Kidney (tissue), 13 donors: ENCODE measurements at regions not wholly inside any gene's neighbourhood (a gene's known extent, or its start where the extent isn't known, plus 50 kb on each side); places are given as distances from the start of the nearest gene placed in this dataset.

Experiments
- DNase-seq, 5 donors: peaks; one replicate each; pipeline ENCODE4 v3.0.0-alpha.2; 2013 to 2020
- FAIRE-seq: peaks from 2 replicates; lab custom pipeline; 2012; peaks lifted over from hg19 to GRCh38; lab: Jason Lieb, UNC
- H3K27ac ChIP-seq, 2 donors: one replicate each; pipeline ENCODE4 v1.7.0; 2013; ENCODE audit warnings: low read depth in 2 of 2, low read length in 2 of 2, inconsistent platforms in 1 of 2
- H3K27me3 ChIP-seq: one replicate; pipeline ENCODE4 v1.7.1; 2013; ENCODE audit warnings: low read length, inconsistent platforms; ENCODE audit not compliant: control insufficient read depth, insufficient read depth
- H3K36me3 ChIP-seq, 3 donors: one replicate each; pipeline versions ENCODE4 v1.7.0 to v1.7.1; 2013; ENCODE audit warnings: low read length in 3 of 3, control low read depth in 1 of 3, inconsistent platforms in 1 of 3; ENCODE audit not compliant: insufficient read depth in 3 of 3, control insufficient read depth in 2 of 3
- H3K4me1 ChIP-seq, 3 donors: one replicate each; pipeline versions ENCODE4 v1.7.0 to v1.7.1; 2013; ENCODE audit warnings: low read length in 3 of 3, inconsistent platforms in 1 of 3, low read depth in 1 of 3; ENCODE audit not compliant: control insufficient read depth in 2 of 3, insufficient read depth in 2 of 3
- H3K4me3 ChIP-seq, 3 donors: one replicate each; pipeline versions ENCODE4 v1.7.0 to v1.8.1; 2013; ENCODE audit warnings: low read length in 3 of 3, control low read depth in 1 of 3, inconsistent platforms in 1 of 3
- H3K9ac ChIP-seq, 3 donors: one replicate each; pipeline versions ENCODE4 v1.7.0 to v1.7.1; 2013; ENCODE audit warnings: low read length in 3 of 3, control low read depth in 1 of 3, inconsistent platforms in 1 of 3
- H3K9me3 ChIP-seq, 3 donors: one replicate each; pipeline versions ENCODE4 v1.7.0 to v1.7.1; 2013; ENCODE audit warnings: low read length in 3 of 3, control low read depth in 1 of 3, inconsistent platforms in 1 of 3; ENCODE audit not compliant: control insufficient read depth in 2 of 3, insufficient read depth in 1 of 3
- CTCF ChIP-seq: IDR thresholded peaks from 3 replicates; pipeline ENCODE4 v1.5.1; 2012; ENCODE audit warnings: mild to moderate bottlenecking, moderate library complexity, borderline replicate concordance; ENCODE audit not compliant: insufficient read depth; ENCODE audit errors: extremely low read depth
- intact Hi-C: fragments of 100-400 bp; cut with DNase I; formaldehyde crosslinking; loops from one replicate; pipeline ENCODE4 v1.11.1; 2022
- donor health status: control.
- donor health status: control.
- donor health status: control.
- donor health status: control.
- donor health status: control.
- donor health status: DM: yes; HTN: yes; CAD: no.
- donor health status: Normal renal cell carcinoma (clear cell type).

GRCh38 chr11:41971592-41971991, 512.1 kb upstream of the LRRC4C start:
- Histone ChIP-seq H3K27ac (no peak overlapping the region), H3K4me3 (no peak overlapping the region), H3K36me3 (no peaks in the 10 kb centered on the region), H3K27me3 (no peaks in the 10 kb centered on the region), H3K9me3 (no peaks in the 10 kb centered on the region), H3K4me1 (no peaks in the 10 kb centered on the region), H3K9ac (no peak overlapping the region)
- FAIRE-seq (no peak), DNase-seq (no peak)
- intact Hi-C loops: no loop called here
- TF ChIP-seq CTCF: no peak

- H3K36me3 ChIP-seq: no peaks in the 10 kb centered on the region
- no peak for TF ChIP-seq CTCF
- no peaks in the 10 kb centered on the region for H3K9me3 ChIP-seq
- FAIRE-seq (no peak), DNase-seq (no peak)
- H3K27me3 ChIP-seq: no peaks in the 10 kb centered on the region
- H3K4me3 ChIP-seq: no peak overlapping the region
- H3K4me1 ChIP-seq: no peaks in the 10 kb centered on the region
- intact Hi-C loops: no loop called here
- H3K27ac ChIP-seq: no peak overlapping the region
- H3K9ac ChIP-seq: no peak overlapping the region
Measured at GRCh38 chr11:41978945-41979344, 519.5 kb upstream of the LRRC4C start.

GRCh38 chr11:41980741-41981140, 521.3 kb upstream of the LRRC4C start:
- Histone ChIP-seq H3K4me3 (no peak overlapping the region), H3K4me1 (no peaks in the 10 kb centered on the region), H3K36me3 (no peaks in the 10 kb centered on the region), H3K27ac (no peak overlapping the region), H3K27me3 (no peaks in the 10 kb centered on the region), H3K9ac (no peak overlapping the region), H3K9me3 (no peaks in the 10 kb centered on the region)
- intact Hi-C loops: no loop called here
- DNase-seq: no peak
- no peak for TF ChIP-seq CTCF
- no peak for FAIRE-seq

- FAIRE-seq: no peak
Measured at GRCh38 chr11:41982276-41982675, 522.8 kb upstream of the LRRC4C start.

More at GRCh38 chr11:41982276-41982675, 522.8 kb upstream of the LRRC4C start:
- Histone ChIP-seq H3K36me3 (no peaks in the 10 kb centered on the region), H3K4me1 (no peaks in the 10 kb centered on the region), H3K27ac (no peak overlapping the region), H3K4me3 (no peak overlapping the region), H3K9me3 (no peaks in the 10 kb centered on the region), H3K9ac (no peak overlapping the region), H3K27me3 (no peaks in the 10 kb centered on the region)
- no peak for TF ChIP-seq CTCF
- no peak for DNase-seq
- intact Hi-C loops: no loop called here
